Sigmoid colon (tissue), 4 donors: ENCODE measurements at regions not wholly inside any gene's neighbourhood (a gene's known extent, or its start where the extent isn't known, plus 50 kb on each side); places are given as distances from the start of the nearest gene placed in this dataset.

ENCODE experiments used
- EP300 ChIP-seq, 4 donors: sonication (generic); formaldehyde crosslinking; IDR thresholded peaks; one replicate each; pipeline ENCODE4 v1.6.1; 2017; ENCODE audit warnings: antibody characterized with exemption in 4 of 4
- TF ChIP-seq, protein P1 (sequence below), 4 experiments: fragments of 450-650 bp in 3 of 4; fragments of 200-600 bp in 1 of 4; IDR thresholded peaks; one replicate each; pipeline ENCODE4 v1.5.1; 2016 to 2019; ENCODE audit warnings: antibody characterized with exemption in 4 of 4, mild to moderate bottlenecking in 3 of 4, moderate library complexity in 2 of 4

DNA sequence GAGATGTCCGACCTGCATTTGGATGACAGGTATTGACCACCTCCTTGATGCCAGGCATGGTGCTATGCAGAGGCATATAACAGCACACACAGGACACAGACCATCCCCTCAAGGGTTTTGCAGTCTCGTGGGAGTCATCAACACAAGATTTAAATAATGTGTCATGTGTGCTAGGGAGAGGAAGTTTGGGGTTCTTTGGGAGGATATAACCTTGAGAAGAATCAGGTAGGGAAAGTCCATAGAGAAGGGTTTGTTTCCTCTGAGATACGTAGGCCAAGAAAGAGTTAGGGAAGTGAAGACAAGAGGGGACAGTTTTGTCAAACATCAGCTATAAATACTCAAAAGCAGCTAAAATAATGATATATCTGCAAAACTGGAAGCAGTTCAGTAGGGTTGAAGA, 215.9 kb upstream of the RBFOX1 start:
- TF ChIP-seq, protein P1, sequence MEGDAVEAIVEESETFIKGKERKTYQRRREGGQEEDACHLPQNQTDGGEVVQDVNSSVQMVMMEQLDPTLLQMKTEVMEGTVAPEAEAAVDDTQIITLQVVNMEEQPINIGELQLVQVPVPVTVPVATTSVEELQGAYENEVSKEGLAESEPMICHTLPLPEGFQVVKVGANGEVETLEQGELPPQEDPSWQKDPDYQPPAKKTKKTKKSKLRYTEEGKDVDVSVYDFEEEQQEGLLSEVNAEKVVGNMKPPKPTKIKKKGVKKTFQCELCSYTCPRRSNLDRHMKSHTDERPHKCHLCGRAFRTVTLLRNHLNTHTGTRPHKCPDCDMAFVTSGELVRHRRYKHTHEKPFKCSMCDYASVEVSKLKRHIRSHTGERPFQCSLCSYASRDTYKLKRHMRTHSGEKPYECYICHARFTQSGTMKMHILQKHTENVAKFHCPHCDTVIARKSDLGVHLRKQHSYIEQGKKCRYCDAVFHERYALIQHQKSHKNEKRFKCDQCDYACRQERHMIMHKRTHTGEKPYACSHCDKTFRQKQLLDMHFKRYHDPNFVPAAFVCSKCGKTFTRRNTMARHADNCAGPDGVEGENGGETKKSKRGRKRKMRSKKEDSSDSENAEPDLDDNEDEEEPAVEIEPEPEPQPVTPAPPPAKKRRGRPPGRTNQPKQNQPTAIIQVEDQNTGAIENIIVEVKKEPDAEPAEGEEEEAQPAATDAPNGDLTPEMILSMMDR (IDR thresholded peaks at IDR 0.05): no peak
- no peak for TF ChIP-seq EP300 (IDR thresholded peaks at IDR 0.05)
